Astrocyte (in vitro differentiated cells and primary cell): ENCODE measurements at regions not wholly inside any gene's neighbourhood (a gene's known extent, or its start where the extent isn't known, plus 50 kb on each side); places are given as distances from the start of the nearest gene placed in this dataset.

Experiments
- DNase-seq: peaks from one replicate; pipeline ENCODE4 v3.0.0-alpha.2; 2010; ENCODE audit warnings: low read depth
- FAIRE-seq: peaks from 2 replicates; lab custom pipeline; 2011; peaks lifted over from hg19 to GRCh38; lab: Jason Lieb, UNC
- H2AFZ ChIP-seq: 2 replicates; pipeline ENCODE4 v1.6.0; 2012; ENCODE audit warnings: low read depth, low read length, inconsistent platforms
- H3K27ac ChIP-seq: 2 replicates; pipeline ENCODE4 v1.5.1; 2011; ENCODE audit warnings: low read depth, low read length, inconsistent platforms
- H3K27me3 ChIP-seq: 2 replicates; pipeline ENCODE4 v1.6.0; 2011; ENCODE audit warnings: low read length, inconsistent platforms; ENCODE audit not compliant: insufficient read depth
- H3K36me3 ChIP-seq: 2 replicates; pipeline ENCODE4 v1.5.1; 2011; ENCODE audit warnings: low read length, inconsistent platforms; ENCODE audit not compliant: insufficient read depth
- H3K4me1 ChIP-seq: 2 replicates; pipeline ENCODE4 v1.5.1; 2011; ENCODE audit warnings: low read length, inconsistent platforms; ENCODE audit not compliant: insufficient read depth
- H3K4me2 ChIP-seq: 2 replicates; pipeline ENCODE4 v1.6.0; 2012; ENCODE audit warnings: low read length, inconsistent platforms
- H3K4me3 ChIP-seq: 2 replicates; pipeline ENCODE4 v1.5.1; 2011; ENCODE audit warnings: low read depth, mild to moderate bottlenecking, low read length, inconsistent platforms; ENCODE audit not compliant: insufficient read depth
- H3K79me2 ChIP-seq: 2 replicates; pipeline ENCODE4 v1.6.0; 2012; ENCODE audit warnings: mild to moderate bottlenecking, low read length, inconsistent platforms; ENCODE audit not compliant: insufficient read depth
- H3K9ac ChIP-seq: 2 replicates; pipeline ENCODE4 v1.6.0; 2012; ENCODE audit warnings: mild to moderate bottlenecking, low read length, inconsistent platforms
- H3K9me3 ChIP-seq: 2 replicates; pipeline ENCODE4 v1.5.1; 2012; ENCODE audit warnings: low read depth, mild to moderate bottlenecking, low read length, inconsistent platforms; ENCODE audit not compliant: insufficient read depth
- H4K20me1 ChIP-seq: 2 replicates; pipeline ENCODE4 v1.6.0; 2012; ENCODE audit warnings: low read length, inconsistent platforms; ENCODE audit not compliant: insufficient read depth
- H3K27ac Mint-ChIP-seq: one replicate; pipeline ENCODE4 v1.8.0; 2021; ENCODE audit warnings: mild to moderate bottlenecking, mixed read lengths; ENCODE audit not compliant: unreplicated experiment
- H3K27me3 Mint-ChIP-seq: one replicate; pipeline ENCODE4 v1.8.0; 2021; ENCODE audit warnings: low read depth, mixed read lengths; ENCODE audit not compliant: unreplicated experiment
- H3K36me3 Mint-ChIP-seq: one replicate; pipeline ENCODE4 v1.8.0; 2021; ENCODE audit warnings: low read depth, mixed read lengths; ENCODE audit not compliant: unreplicated experiment
- H3K4me1 Mint-ChIP-seq: one replicate; pipeline ENCODE4 v1.8.0; 2021; ENCODE audit warnings: low read depth, mixed read lengths; ENCODE audit not compliant: unreplicated experiment
- H3K4me3 Mint-ChIP-seq: one replicate; pipeline ENCODE4 v1.8.0; 2021; ENCODE audit warnings: mild to moderate bottlenecking, moderate library complexity, mixed read lengths; ENCODE audit not compliant: unreplicated experiment
- H3K9me3 Mint-ChIP-seq: one replicate; pipeline ENCODE4 v1.8.0; 2021; ENCODE audit warnings: mild to moderate bottlenecking, mixed read lengths; ENCODE audit not compliant: unreplicated experiment
- CTCF ChIP-seq: IDR thresholded peaks from 2 replicates; pipeline ENCODE4 v1.5.1; 2011; ENCODE audit warnings: low read depth, mild to moderate bottlenecking, inconsistent platforms, low read length, moderate library complexity; ENCODE audit not compliant: insufficient read depth
- EZH2 ChIP-seq: IDR thresholded peaks from 2 replicates; pipeline ENCODE4 v1.6.1; 2012; ENCODE audit warnings: mild to moderate bottlenecking, low read length, inconsistent platforms; ENCODE audit not compliant: insufficient read depth

GRCh38 chr5:28505121-28505520 lies 1466.7 kb upstream of the CDH9 start:
- Histone ChIP-seq H3K9me3 (no peaks in the 10 kb centered on the region), H3K4me3 (no peak overlapping the region), H3K9ac (no peak overlapping the region), H3K79me2 (no peaks in the 10 kb centered on the region), H3K4me1 (no peaks in the 10 kb centered on the region), H2AFZ (no peak overlapping the region), H4K20me1 (no peaks in the 10 kb centered on the region), H3K36me3 (no peaks in the 10 kb centered on the region), H3K4me2 (no peak overlapping the region), H3K27ac (no peak overlapping the region), H3K27me3 (no peaks in the 10 kb centered on the region)
- DNase-seq: no peak
- H3K27ac Mint-ChIP-seq: no peak overlapping the region
- no peak for FAIRE-seq
- peaks cover 2% of the 10 kb centered on the region for H3K9me3 Mint-ChIP-seq
- H3K4me3 Mint-ChIP-seq: no peak overlapping the region
- TF ChIP-seq EZH2 (no peak), CTCF (no peak)
- no peaks in the 10 kb centered on the region for H3K27me3 Mint-ChIP-seq
- H3K36me3 Mint-ChIP-seq: no peaks in the 10 kb centered on the region
- H3K4me1 Mint-ChIP-seq: no peaks in the 10 kb centered on the region

- Histone ChIP-seq H3K79me2 (no peaks in the 10 kb centered on the region), H3K9me3 (no peaks in the 10 kb centered on the region), H2AFZ (no peak overlapping the region), H3K27ac (no peak overlapping the region), H3K4me2 (no peak overlapping the region), H3K4me1 (no peaks in the 10 kb centered on the region), H3K36me3 (no peaks in the 10 kb centered on the region), H3K4me3 (no peak overlapping the region), H3K9ac (no peak overlapping the region), H3K27me3 (no peaks in the 10 kb centered on the region), H4K20me1 (no peaks in the 10 kb centered on the region)
- Mint-ChIP-seq H3K4me3 (no peak overlapping the region), H3K27ac (no peak overlapping the region), H3K4me1 (peaks cover 5% of the 10 kb centered on the region), H3K27me3 (no peaks in the 10 kb centered on the region), H3K9me3 (no peaks in the 10 kb centered on the region), H3K36me3 (no peaks in the 10 kb centered on the region)
- no peak for DNase-seq
- FAIRE-seq: no peak
- TF ChIP-seq EZH2 (no peak), CTCF (no peak)
Observed at GRCh38 chr5:28500511-28500910, 1462.1 kb upstream of the CDH9 start.

GRCh38 chr5:28499766-28500290 lies 1461.4 kb upstream of the CDH9 start:
- no peaks in the 10 kb centered on the region for H3K79me2 ChIP-seq
- H3K27me3 Mint-ChIP-seq: no peaks in the 10 kb centered on the region
- no peak overlapping the region for H2AFZ ChIP-seq
- H3K9me3 ChIP-seq: no peaks in the 10 kb centered on the region
- H3K4me1 ChIP-seq: no peaks in the 10 kb centered on the region
- no peak for FAIRE-seq
- H3K36me3 ChIP-seq: no peaks in the 10 kb centered on the region
- no peak overlapping the region for H3K4me3 Mint-ChIP-seq
- no peaks in the 10 kb centered on the region for H4K20me1 ChIP-seq
- H3K9ac ChIP-seq: no peak overlapping the region
- H3K4me3 ChIP-seq: no peak overlapping the region
- H3K27ac ChIP-seq: no peak overlapping the region
- peak overlapping the region; percentile 12 for H3K27ac Mint-ChIP-seq
- TF ChIP-seq CTCF (no peak), EZH2 (no peak)
- H3K36me3 Mint-ChIP-seq: no peaks in the 10 kb centered on the region
- peaks cover 5% of the 10 kb centered on the region for H3K4me1 Mint-ChIP-seq
- H3K27me3 ChIP-seq: no peaks in the 10 kb centered on the region
- no peaks in the 10 kb centered on the region for H3K9me3 Mint-ChIP-seq
- DNase-seq: peak; percentile 49
- no peak overlapping the region for H3K4me2 ChIP-seq
